Gastroesophageal sphincter (tissue), 4 donors: ENCODE measurements at regions not wholly inside any gene's neighbourhood (a gene's known extent, or its start where the extent isn't known, plus 50 kb on each side); places are given as distances from the start of the nearest gene placed in this dataset.

Experiments used
- ATAC-seq: fragments of 150-250 bp; one replicate; pipeline ENCODE4 v1.9.1; 2016; ENCODE audit warnings: mild to moderate bottlenecking, moderate library complexity
- H3K27ac ChIP-seq, 4 donors: fragments of 200-600 bp; sonication (generic) in 3 of 4; 1 replicate in 3 of 4; 2 replicates in 1 of 4; pipeline ENCODE4 v1.5.1; 2016 to 2019
- H3K27me3 ChIP-seq: fragments of 200-600 bp; sonication (generic); one replicate; pipeline ENCODE4 v1.5.1; 2019
- H3K36me3 ChIP-seq, 2 donors: fragments of 200-600 bp; sonication (generic); one replicate each; pipeline ENCODE4 v1.5.1; 2019; ENCODE audit warnings: control low read depth in 1 of 2
- H3K4me1 ChIP-seq, 3 donors: fragments of 200-600 bp; sonication (generic); 1 replicate in 2 of 3; 2 replicates in 1 of 3; pipeline ENCODE4 v1.5.1; 2016 to 2019; ENCODE audit warnings: control low read depth in 2 of 3
- H3K4me3 ChIP-seq, 2 donors: fragments of 200-600 bp; sonication (generic); one replicate each; pipeline ENCODE4 v1.5.1; 2019; ENCODE audit warnings: mild to moderate bottlenecking in 1 of 2, moderate library complexity in 1 of 2
- H3K9me3 ChIP-seq, 3 donors: fragments of 200-600 bp; sonication (generic); one replicate each; pipeline ENCODE4 v1.5.1; 2017 to 2019; ENCODE audit warnings: control low read depth in 2 of 3
- CTCF ChIP-seq, 4 experiments: fragments of 200-600 bp in 2 of 4; fragments of 450-650 bp in 2 of 4; sonication (generic) in 1 of 4; IDR thresholded peaks; one replicate each; pipeline ENCODE4 v1.5.1; 2017 to 2019; ENCODE audit warnings: antibody characterized with exemption in 4 of 4, mild to moderate bottlenecking in 2 of 4, moderate library complexity in 2 of 4
- EP300 ChIP-seq: sonication (generic); formaldehyde crosslinking; IDR thresholded peaks from one replicate; pipeline ENCODE4 v1.6.1; 2017; ENCODE audit warnings: antibody characterized with exemption, mild to moderate bottlenecking
- POLR2A ChIP-seq, 2 donors: fragments of 450-650 bp; IDR thresholded peaks; one replicate each; pipeline ENCODE4 v1.6.1; 2017; ENCODE audit warnings: antibody characterized with exemption in 2 of 2, mild to moderate bottlenecking in 2 of 2, moderate library complexity in 1 of 2
- POLR2AphosphoS5 ChIP-seq: sonication (generic); formaldehyde crosslinking; IDR thresholded peaks from one replicate; pipeline ENCODE4 v1.6.1; 2017; ENCODE audit warnings: antibody characterized with exemption
- WGBS, 2 donors: methylation state at CpG; one replicate each; pipeline ENCODE4 v1.1.5; 2018; ENCODE audit warnings: low coverage in 1 of 2; 5-methylcytosine and 5-hydroxymethylcytosine counted together

GRCh38 chr6:168206661-168207274 lies 112.8 kb downstream of the DACT2 start:
- H3K27ac ChIP-seq = no peak overlapping the region

GRCh38 chr6:168206186-168206585 lies 113.4 kb downstream of the DACT2 start:
- peak; percentile 42 for ATAC-seq
- WGBS, 2 donors = no CpG with 5 or more reads among the region's 8 CpGs
- H3K27ac ChIP-seq = no peak overlapping the region

More at GRCh38 chr6:168206661-168207274, 112.8 kb downstream of the DACT2 start:
- H3K9me3 ChIP-seq = peaks cover 0 to 5% (median 0%) of the 10 kb centered on the region in 3 donors
- H3K36me3 ChIP-seq = no peaks in the 10 kb centered on the region
- no peak for TF ChIP-seq CTCF (IDR thresholded peaks at IDR 0.05)
- TF ChIP-seq EP300 = no peak
- no peak for TF ChIP-seq POLR2A (IDR thresholded peaks at IDR 0.05)
- no peak for TF ChIP-seq POLR2AphosphoS5
- 76 to 85% methylated on average over 6 to 10 of the region's 16 CpGs for WGBS, 2 donors
- H3K4me3 ChIP-seq = no peak overlapping the region
- H3K4me1 ChIP-seq = no peaks in the 10 kb centered on the region
- peaks cover 7% of the 10 kb centered on the region for H3K27me3 ChIP-seq
- ATAC-seq = no peak

GRCh38 chr6:168201799-168202198 lies 117.8 kb downstream of the DACT2 start:
- H3K4me3 ChIP-seq = no peak overlapping the region
- peaks cover 0 to 5% (median 0%) of the 10 kb centered on the region in 3 donors for H3K9me3 ChIP-seq
- no peak overlapping the region for H3K27ac ChIP-seq
- 70 to 100% methylated on average over 1 to 2 of the region's 5 CpGs for WGBS, 2 donors
- TF ChIP-seq EP300 (no peak), POLR2AphosphoS5 (no peak), POLR2A (IDR thresholded peaks at IDR 0.05) (no peak), CTCF (IDR thresholded peaks at IDR 0.05) (no peak)
- no peak for ATAC-seq
- H3K27me3 ChIP-seq = no peaks in the 10 kb centered on the region
- H3K36me3 ChIP-seq = no peaks in the 10 kb centered on the region
- H3K4me1 ChIP-seq = no peaks in the 10 kb centered on the region

More at GRCh38 chr6:168206186-168206585, 113.4 kb downstream of the DACT2 start:
- Histone ChIP-seq H3K36me3 (no peaks in the 10 kb centered on the region), H3K4me3 (no peak overlapping the region), H3K9me3 (peaks cover 0 to 5% (median 0%) of the 10 kb centered on the region in 3 donors), H3K4me1 (no peaks in the 10 kb centered on the region), H3K27me3 (peaks cover 7% of the 10 kb centered on the region)
- no peak for TF ChIP-seq POLR2AphosphoS5
- TF ChIP-seq EP300 = no peak
- no peak for TF ChIP-seq POLR2A (IDR thresholded peaks at IDR 0.05)
- TF ChIP-seq CTCF (IDR thresholded peaks at IDR 0.05) = no peak

- WGBS, 2 donors = 40 to 80% methylated on average over 1 to 2 of the region's 7 CpGs
- no peaks in the 10 kb centered on the region for H3K36me3 ChIP-seq
- no peak overlapping the region for H3K4me3 ChIP-seq
- H3K9me3 ChIP-seq = peaks cover 0 to 5% (median 0%) of the 10 kb centered on the region in 3 donors
- H3K4me1 ChIP-seq = no peaks in the 10 kb centered on the region
- ATAC-seq = no peak
- no peak for TF ChIP-seq EP300
- no peak for TF ChIP-seq POLR2AphosphoS5
- TF ChIP-seq CTCF (IDR thresholded peaks at IDR 0.05) = no peak
- TF ChIP-seq POLR2A (IDR thresholded peaks at IDR 0.05) = no peak
- H3K27ac ChIP-seq = no peak overlapping the region
- H3K27me3 ChIP-seq = no peaks in the 10 kb centered on the region
Observed at GRCh38 chr6:168201383-168201782, 118.2 kb downstream of the DACT2 start.

- TF ChIP-seq POLR2A (IDR thresholded peaks at IDR 0.05) (no peak), EP300 (no peak), CTCF (IDR thresholded peaks at IDR 0.05) (no peak), POLR2AphosphoS5 (no peak)
- Histone ChIP-seq H3K27ac (no peak overlapping the region), H3K4me3 (no peak overlapping the region), H3K27me3 (peaks cover under 1% of the 10 kb centered on the region), H3K4me1 (no peaks in the 10 kb centered on the region), H3K9me3 (peaks cover 0 to 5% (median 0%) of the 10 kb centered on the region in 3 donors), H3K36me3 (no peaks in the 10 kb centered on the region)
- WGBS, 2 donors = 89% methylated on average over 5 of the region's 8 CpGs; no CpG with 5 or more reads in 1 of the 2 donors
- no peak for ATAC-seq
Observed at GRCh38 chr6:168200571-168201134, 118.9 kb downstream of the DACT2 start.
